ENCODE measurements at regions not wholly inside any gene's neighbourhood (a gene's known extent, or its start where the extent isn't known, plus 50 kb on each side); places are given as distances from the start of the nearest gene placed in this dataset.

DNA sequence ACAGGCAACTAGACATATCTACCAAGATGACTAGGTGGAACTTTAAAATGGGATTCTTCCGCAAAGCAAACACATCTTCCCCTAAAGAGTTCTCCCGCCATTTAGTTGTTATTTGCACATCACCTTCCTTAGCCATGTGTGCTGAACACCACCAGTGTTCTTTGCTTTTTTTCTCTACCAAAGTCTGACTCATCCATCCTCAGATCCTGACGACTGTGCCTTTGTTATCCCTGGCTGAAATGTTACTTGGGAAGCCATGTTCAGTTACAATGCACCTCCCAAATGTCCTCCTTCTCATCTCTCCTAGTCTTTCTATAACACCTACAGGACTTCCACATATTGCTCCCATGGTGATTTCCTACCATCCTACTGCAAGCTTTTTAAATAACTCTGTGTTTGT, 593.5 kb upstream of the ARID1B start:
- Histone ChIP-seq H3K9ac (ENCODE audit: low read depth, low read length) (no peak overlapping the region), H3K36me3 (ENCODE audit: control insufficient read depth, insufficient read depth, low read length) (no peaks in the 10 kb centered on the region), H4K91ac (ENCODE audit: insufficient read depth, low read depth, low read length) (no peak overlapping the region), H2AK9ac (replicated peaks; ENCODE audit: low read depth, low read length, poor library complexity) (no peak overlapping the region), H2BK5ac (ENCODE audit: low read depth, low read length, poor library complexity, severe bottlenecking) (no peak overlapping the region), H3K4me1 (ENCODE audit: control insufficient read depth, insufficient read depth, low read length) (no peaks in the 10 kb centered on the region), H3K27ac (ENCODE audit: insufficient read depth, low read length) (no peak overlapping the region), H3K4me2 (ENCODE audit: low read depth, low read length) (no peak overlapping the region), H3K18ac (ENCODE audit: low read depth, low read length) (no peak overlapping the region), H2BK20ac (ENCODE audit: low read depth, low read length) (no peak overlapping the region), H3K56ac (ENCODE audit: extremely low read depth, insufficient read depth, low read length) (no peak overlapping the region), H3K27me3 (ENCODE audit: control insufficient read depth, insufficient read depth, low read length) (peaks cover 2% of the 10 kb centered on the region; the same call in 1 of the 2 replicates), H3K14ac (replicated peaks; ENCODE audit: low read depth, low read length) (no peak overlapping the region), H2BK15ac (ENCODE audit: low read depth, low read length) (no peak overlapping the region), H3K79me1 (ENCODE audit: low read depth in 1 of 2, low read length in 2 of 2) (no peaks in the 10 kb centered on the region), H2AFZ (replicated peaks; ENCODE audit: low read length, poor library complexity) (no peak overlapping the region), H2AK5ac (ENCODE audit: low read depth, low read length) (no peak overlapping the region), H3K4me3 (ENCODE audit: insufficient read depth, low read depth, low read length) (no peak overlapping the region), H2BK120ac (ENCODE audit: low read depth, low read length) (no peak overlapping the region), H3K9me1 (ENCODE audit: insufficient read depth, low read length) (no peaks in the 10 kb centered on the region), H4K8ac (ENCODE audit: low read depth in 2 of 2, low read length in 2 of 2) (no peak overlapping the region), H4K5ac (ENCODE audit: low read depth, low read length) (no peak overlapping the region), H3K9me3 (ENCODE audit: control insufficient read depth, insufficient read depth, low read length) (no peaks in the 10 kb centered on the region), H3K23ac (ENCODE audit: low read depth, low read length) (no peak overlapping the region), H3K4ac (ENCODE audit: low read depth, low read length) (no peak overlapping the region), H4K20me1 (ENCODE audit: insufficient read depth, low read length) (no peaks in the 10 kb centered on the region)
- CTCF ChIA-PET = no interaction called here
- no TSS peak for BruUV-seq (replicated peaks)
- ATAC-seq (ENCODE audit: low read depth) (no peak), DNase-seq (no peak)
- dilution Hi-C loops (cut with HindIII; ENCODE audit: low sequenced_read_pairs, unreplicated experiment) = no loop called here
- POLR2A ChIA-PET (ENCODE audit: unreplicated experiment) = no interaction called here
- in situ Hi-C loops (cut with MboI; ENCODE audit: low sequenced_read_pairs) = no loop called here
- intact Hi-C loops (cut with micrococcal nuclease) = no loop called here
- WGBS, 2 experiments (ENCODE audit: extremely low coverage in 2 of 2, insufficient read length in 1 of 2) = 71% methylated on average over 1 of the region's 3 CpGs; no CpG with 5 or more reads in 1 of the 2 experiments
- TF ChIP-seq RCOR1 (IDR thresholded peaks at IDR 0.05; ENCODE audit: insufficient replicate concordance, low read length) (no peak), FOS (IDR thresholded peaks at IDR 0.05; ENCODE audit: low read depth, low read length) (no peak), RFX5 (IDR thresholded peaks at IDR 0.05; ENCODE audit: low read depth, low read length) (no peak), CTCF (conservative IDR thresholded peaks at IDR 0.05; ENCODE audit: low read depth, low read length) (no peak), POLR2A (IDR thresholded peaks at IDR 0.05; ENCODE audit: low read depth, low read length) (no peak), ELK1 (IDR thresholded peaks at IDR 0.05; ENCODE audit: borderline replicate concordance, low read depth, low read length) (no peak), RAD21 (IDR thresholded peaks at IDR 0.05; ENCODE audit: low read length) (no peak), NFE2L2 (IDR thresholded peaks at IDR 0.05; ENCODE audit: low read depth, low read length) (no peak), MXI1 (IDR thresholded peaks at IDR 0.05; ENCODE audit: borderline replicate concordance, low read depth, low read length) (no peak), BHLHE40 (IDR thresholded peaks at IDR 0.05; ENCODE audit: low read depth, low read length) (no peak)
- TF ChIP-seq, protein P1, sequence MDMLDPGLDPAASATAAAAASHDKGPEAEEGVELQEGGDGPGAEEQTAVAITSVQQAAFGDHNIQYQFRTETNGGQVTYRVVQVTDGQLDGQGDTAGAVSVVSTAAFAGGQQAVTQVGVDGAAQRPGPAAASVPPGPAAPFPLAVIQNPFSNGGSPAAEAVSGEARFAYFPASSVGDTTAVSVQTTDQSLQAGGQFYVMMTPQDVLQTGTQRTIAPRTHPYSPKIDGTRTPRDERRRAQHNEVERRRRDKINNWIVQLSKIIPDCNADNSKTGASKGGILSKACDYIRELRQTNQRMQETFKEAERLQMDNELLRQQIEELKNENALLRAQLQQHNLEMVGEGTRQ (IDR thresholded peaks at IDR 0.05; ENCODE audit: low read depth, low read length) = no peak
